Germinal center (tissue), 1 donor: ENCODE measurements at regions not wholly inside any gene's neighbourhood (a gene's known extent, or its start where the extent isn't known, plus 50 kb on each side); places are given as distances from the start of the nearest gene placed in this dataset.

ENCODE experiments used
- DNase-seq: peaks from one replicate; pipeline ENCODE4 v3.0.0; 2012; ENCODE audit warnings: mixed read lengths, low spot score

DNA sequence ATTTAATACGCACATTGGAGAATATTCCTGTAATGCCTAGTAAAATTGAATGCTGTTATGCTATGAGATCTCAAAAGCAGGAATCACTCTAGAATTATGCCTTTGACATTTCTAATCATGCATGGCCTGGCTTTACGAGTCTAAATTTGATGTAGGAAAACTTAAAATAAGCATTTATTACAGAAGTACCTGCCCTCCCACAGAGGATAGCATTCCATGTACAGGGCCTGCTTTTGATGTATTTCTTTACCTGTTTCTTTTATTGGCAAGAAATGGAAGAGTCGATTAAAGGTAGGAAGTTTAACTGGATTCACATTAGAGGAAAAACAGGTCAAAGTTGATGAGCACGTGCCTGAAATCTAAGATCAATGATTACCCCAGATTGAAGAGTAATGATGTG lies 219.5 kb downstream of the PCDH7 start:
- no peak for DNase-seq

DNA sequence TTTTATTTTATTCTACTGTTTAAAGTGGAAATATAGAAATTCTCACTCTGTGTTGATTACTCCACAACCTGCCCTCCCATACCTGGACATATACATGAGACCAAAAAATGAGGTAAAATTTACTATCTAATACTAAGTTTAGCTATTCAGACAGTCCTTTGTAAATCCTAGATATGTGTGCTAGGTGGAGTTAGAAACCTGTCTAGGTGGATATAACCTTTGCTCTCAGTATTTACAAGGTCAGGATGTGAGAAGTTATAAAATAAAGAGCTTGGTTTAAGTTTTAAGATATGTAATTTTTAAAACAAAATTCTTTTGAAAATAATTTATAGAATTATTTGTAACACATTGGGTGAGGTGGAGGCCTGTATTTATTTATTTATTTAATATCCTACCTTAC lies 221.5 kb downstream of the PCDH7 start:
- DNase-seq = no peak

DNA sequence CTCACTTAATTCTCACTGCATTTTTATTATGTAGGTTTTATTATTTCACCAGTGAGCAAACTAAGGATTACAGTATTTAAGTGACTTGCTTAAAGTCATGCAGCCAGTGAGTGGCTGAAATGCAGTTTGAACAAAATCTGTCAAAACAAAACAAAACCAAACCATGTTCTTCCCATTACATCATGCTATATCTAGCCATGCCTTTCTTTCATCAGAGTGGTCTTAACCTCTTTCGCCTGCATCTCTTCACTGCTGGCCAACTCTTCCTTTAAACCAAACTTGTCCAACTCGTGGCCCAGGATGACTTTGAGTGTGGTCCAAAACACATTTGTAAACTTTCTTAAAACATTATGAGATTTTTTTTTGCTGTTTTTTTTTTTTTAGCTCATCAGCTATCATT lies 223.2 kb downstream of the PCDH7 start:
- no peak for DNase-seq

DNA sequence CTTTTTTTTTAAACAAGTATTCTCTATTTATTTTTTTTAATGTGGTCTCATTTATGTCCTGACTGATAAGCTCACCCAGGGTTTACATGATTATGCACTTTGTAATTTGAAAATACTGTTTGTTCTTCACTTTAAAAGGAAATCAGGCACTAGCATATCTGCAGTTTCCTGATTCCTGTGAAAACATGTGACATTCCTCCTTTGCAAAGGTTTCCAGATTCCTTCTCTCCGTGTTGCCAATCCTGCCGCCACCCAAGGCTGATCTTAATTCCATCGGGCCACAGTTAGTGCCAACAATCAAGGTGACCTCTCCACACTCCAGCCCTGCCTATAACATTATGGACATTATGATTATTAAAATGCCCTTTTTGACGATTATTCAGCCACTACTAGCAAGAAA lies 225.4 kb downstream of the PCDH7 start:
- DNase-seq = no peak

DNA sequence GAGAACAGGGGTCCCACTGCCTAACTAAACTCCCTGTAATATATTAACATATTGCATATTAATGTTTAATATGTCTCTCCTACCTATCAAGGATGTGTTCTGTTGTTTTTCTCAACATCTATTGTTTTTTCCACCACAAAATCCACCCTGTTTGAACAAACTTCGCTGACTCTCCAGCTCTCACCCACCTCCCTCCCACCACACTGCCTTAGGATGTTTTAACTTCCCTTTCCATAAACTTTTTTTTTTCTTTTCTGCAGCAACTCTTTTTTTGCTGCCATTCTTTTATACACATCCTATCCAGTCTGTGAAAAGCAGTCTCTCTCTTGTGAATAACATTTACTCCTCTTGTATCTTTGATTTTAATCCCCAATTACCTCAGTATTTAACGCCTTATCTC lies 226.1 kb downstream of the PCDH7 start:
- no peak for DNase-seq

DNA sequence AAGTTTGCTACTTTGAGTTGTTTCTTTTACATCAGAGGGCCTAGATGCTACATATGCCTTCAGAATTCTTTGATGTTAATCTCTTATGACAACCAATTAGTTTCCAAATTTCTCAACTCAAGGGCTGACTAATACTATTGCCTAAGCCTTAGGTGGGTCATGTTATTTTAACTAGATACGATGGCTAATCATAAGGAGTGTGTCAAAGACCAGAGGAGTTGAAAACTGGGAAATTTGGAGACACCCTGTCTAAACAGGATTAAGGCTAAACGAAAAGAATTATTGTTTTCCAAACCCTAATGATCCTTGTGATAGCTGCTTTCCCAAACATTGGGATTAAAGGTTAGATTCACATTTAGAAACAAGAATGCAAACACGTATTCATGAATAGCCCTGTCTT lies 228.5 kb downstream of the PCDH7 start:
- DNase-seq = no peak

DNA sequence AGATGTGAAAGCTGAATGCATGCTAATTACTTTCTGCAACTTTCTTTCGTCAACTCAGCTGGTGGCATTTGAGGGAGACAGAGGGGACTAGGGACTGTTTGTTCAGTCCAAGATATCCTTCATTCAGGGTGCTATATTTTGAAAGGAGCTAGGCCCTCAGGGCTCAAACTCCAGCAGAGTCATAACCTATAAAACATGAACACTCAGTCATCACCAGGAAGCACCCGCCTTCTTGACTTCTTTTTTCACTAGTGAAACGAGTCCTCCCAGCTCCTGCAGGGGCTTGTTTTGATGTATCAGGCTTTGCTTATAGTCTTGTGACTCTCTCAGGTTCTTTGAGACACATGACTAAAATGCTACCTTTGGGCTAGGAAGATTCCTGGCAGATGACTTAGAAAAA lies 230.6 kb downstream of the PCDH7 start:
- DNase-seq = no peak

DNA sequence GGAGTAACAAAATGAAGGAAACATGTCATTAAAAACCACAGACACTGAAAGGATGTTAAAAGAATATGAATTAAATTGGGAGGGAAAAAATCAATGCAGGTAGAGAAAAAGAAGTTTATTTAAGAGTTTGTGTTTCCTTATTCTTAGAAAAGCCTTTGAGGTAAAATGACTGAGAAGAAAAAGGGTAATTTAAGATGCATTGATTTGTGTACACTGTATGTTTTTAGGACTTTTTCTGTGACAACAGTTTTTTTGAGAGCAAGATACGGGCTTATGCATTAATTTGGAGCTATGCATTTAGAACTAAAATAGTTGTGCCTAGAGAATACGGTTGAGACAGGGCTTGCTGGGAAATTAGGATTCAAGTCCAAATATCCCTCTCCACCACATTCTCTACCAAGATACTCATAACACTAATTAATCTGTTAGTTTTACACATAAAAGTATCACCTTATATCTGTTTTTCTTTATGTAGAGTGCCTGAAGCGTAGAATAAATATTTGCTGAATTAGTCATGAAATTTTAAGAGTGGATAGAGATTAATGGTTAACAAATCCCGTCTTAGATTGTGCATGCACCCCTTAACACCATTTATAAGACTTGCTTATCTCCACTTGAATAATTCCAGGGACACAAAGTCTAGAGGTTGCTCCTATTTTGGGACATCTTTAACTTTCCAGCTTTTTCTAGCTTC lies 232.5 kb downstream of the PCDH7 start:
- no peak for DNase-seq

DNA sequence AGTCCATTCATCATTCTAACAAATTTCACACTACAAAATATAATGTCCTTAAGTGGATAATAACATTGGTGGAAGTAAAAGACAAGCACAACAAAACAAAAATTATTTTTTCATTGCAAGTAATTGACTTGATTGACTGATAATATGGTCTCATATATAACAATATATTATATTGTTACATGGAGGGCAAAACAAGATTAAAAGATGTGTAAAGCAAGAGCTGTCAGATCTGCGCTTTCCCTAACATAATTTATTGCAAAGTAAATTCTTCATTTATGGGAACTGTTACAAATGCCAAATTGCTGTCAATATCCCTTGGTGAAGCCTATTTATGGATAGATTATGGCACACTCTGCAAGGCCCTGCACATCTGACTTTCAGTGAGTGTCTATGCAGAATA lies 233.6 kb downstream of the PCDH7 start:
- DNase-seq = no peak

DNA sequence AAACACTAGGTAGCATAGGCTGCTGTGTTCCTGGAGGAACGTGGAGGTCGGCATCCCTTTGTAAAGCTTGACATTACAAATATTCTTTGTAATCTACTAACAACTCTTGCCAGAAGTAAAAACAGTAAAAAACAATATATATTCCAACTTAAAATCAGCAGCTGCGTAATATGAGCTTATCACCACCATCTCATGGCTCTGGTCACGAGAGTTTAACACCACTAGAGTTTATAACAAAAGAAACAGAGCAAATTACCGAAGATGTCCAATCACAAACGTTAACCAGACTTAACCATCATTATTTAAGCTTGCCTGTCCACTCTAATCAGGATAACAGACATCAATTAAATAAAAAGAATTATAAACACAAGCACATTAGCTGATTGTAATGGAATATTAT lies 236.7 kb downstream of the PCDH7 start:
- no peak for DNase-seq

DNA sequence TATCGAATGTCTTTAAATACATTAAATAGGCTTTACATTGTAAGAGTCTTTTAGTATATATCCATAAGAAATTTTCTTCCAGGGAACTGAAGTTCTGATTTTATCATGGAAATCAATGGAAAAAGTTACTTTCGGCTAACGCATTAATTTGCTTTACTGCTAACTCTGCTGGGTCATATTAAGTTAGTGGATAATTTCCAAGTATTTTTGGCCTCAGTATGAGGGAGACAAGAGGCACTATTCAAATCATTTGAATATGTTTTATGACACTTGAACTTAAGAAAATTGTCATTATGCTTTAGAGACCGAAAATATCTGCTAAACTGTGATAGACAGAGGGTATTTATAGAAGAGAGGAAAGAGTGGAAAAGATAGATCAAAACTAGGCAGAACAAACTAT lies 237.5 kb downstream of the PCDH7 start:
- no peak for DNase-seq

DNA sequence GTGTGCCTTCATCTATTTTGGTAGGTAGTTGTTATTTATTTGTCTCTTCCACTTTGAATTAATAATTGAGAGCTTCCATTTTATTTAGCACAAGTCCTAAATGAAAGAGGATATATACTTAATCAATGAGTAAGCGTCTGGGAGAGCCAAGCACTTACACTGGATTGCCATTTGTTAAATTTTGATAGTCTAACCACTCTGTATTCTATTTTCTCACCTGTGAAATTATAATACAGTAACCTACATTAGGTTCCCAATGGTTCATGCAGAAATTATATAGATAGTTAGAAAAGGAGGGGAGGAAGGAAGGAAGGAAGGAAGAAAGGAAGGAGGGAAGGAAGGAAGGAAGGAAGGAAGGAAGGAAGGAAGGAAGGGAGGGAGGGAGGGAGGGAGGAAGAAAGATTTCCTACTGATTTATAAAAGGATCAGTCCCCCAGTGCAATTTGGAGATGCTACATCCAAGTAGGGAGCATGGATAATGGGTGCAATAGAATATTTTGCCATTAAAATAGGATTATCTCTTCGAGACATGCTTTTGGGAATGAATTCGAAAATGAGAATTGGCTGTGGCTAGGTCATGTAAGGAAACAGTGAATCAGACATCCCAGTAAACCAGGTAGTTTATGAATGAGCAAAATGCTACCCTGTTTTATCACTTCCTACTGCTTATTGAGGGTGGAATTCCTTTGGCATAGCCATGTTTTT lies 239.8 kb downstream of the PCDH7 start:
- DNase-seq = no peak

DNA sequence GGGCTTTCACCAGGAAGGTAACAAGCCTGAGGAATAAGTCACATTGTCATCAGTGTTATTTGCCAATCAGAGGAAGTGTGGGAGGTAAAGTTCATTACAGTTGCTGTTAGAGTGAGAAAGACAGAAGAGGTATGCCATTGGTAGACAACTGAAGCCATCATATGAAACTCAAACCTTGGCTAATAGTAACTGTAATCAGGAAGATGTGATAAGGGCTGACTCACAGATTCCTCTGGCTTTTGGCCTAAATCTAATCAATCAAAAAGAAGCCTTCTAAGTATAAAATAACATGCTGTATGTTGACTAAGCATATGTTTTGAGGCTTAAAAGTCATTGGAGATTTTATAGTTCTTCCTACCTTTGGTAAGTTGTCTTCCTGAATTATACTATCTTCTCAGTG lies 242.8 kb downstream of the PCDH7 start:
- DNase-seq = no peak

DNA sequence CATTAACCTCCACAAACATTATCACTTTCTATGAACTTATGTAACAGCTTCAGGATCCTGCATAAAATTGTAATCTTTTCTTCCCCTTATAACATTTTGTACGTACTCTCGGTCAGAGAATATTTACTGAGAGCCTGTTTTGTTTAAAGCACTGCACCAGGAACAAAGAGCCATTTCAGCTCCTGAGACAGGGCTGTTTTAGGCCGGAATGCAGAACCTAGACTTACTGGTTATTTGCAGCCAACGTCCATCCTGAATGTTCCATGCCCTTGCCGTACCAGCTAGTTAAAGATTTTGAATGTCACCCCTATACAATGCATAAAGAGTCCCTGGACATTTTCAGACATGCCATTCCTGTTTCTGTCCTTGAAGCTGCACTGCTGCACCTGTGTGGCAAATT lies 248.8 kb downstream of the PCDH7 start:
- DNase-seq = no peak

DNA sequence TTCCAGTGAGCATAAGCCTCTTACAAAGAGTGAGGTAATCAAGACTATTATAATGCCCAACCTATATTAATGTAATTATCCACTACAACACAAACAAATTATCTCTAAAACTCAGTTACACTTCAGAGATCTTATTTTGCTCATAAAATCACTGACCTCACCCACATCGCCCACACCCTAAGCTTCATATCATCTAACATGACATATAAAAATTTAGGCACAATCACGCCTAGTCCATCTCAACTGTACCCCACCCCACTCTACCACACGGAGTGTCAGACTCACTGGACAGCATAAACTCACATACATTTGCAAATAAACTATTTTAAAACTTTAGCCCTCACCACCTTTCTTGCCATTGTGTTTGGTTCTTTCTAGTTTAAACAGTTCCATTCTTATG lies 252.4 kb downstream of the PCDH7 start:
- DNase-seq = no peak

DNA sequence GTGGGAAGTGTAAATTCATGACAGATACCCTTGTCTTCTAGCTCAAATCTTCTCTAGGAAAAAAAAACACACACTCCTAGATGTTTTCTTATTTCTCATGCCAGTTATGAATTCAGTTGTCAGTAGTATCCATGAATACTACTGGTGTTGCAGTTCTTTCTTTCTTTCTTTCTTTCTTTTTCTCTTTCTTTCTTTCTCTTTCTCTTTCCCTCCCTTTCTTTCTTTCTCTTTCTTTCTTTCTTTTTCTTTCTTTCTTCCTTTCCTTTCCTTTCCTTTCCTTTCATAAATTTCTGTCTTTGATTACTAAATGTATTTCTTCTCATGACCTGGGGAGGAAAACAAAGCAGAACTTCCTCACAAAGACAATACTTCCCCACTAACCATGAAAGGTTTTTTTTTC lies 253.8 kb downstream of the PCDH7 start:
- no peak for DNase-seq

DNA sequence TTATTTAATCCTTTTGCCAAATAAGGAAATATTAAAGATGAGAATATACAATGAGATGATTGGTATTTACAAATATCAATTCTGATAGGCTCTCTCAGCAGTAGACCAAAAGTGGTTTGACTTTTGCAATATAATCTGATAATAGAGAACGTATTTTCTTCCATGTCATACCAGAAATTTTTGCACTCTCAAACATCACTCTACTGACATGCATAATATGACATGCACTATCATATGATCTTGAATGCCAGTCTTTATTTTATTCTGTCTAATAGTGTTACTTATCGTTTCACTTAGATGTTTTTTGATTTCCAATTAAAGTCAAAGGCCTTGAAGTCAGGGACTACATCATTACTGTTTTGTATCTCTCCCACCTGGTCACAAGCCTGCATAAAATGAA lies 259.2 kb downstream of the PCDH7 start:
- DNase-seq = no peak

DNA sequence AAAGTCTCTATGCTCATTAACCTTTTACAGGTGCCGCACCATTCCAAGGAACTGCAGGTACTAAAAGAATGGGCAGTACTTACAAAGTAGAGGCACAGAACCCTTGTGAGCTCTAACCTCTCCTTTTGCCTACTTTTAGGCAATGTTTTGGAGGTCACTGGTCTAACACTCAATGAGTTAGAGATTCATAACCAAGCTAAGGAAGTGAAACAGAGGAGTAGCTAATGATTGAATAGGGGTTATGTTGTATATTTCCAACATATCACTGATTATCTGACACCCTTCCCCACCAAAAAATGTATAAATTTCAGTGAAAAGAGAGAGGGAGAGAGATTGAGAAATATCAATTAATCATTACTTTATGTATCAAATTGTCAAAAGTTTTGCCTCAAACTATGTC lies 269.3 kb downstream of the PCDH7 start:
- DNase-seq = no peak

DNA sequence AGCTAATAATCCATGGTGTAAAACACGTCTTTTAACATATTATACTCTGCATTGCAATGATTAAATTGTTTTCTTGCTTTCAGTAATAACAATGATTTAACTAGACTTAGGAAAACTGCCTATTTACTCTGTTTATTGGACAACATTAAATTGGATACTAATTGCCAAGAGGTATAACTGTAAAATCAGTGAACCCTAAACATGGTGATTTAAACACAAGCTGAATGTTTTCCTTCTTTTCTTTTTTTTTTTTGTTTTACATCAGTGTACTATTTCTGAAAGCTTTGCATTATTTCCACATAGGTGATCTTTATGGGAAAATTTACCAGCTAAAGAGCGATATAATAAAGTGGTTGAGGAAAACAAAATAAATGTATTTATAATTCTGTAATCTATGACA lies 276.7 kb downstream of the PCDH7 start:
- DNase-seq = no peak

DNA sequence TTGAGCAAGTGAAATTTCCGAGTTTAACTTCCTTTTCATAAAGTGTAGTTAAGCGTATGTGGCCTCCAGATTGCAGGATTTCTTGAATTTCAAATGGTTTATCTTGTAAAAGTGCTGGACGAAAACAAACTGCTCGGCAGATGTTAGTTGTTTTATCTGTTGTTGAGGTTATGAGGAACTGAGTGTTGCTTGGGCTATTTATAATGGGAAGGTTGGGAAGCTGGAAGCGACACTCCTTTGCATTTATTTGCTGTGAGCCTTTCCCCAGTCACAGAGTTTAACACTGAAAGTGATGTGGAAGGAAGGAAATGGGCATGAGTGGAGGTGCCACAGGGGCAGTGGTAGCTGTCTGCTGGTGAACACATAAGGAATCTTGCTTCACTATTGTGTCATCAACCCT lies 284.9 kb downstream of the PCDH7 start:
- DNase-seq = no peak

DNA sequence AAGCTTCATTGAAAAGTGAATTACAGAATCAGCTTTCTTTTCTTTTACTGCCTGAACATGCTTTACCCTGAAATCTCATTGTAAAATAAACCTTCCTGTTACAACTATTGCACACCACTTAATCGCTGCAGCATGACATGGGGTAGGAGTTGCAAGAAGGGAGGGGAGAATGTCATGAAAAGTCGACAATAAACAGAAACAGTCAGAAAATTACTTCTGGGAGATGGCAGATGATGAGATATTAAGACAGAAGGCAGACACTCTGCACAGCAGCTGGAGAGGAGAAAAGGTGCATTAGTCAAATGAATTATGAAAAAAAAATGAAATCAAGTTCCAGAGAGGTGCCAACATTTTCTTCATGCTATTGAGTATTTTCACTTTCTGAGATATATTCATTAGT lies 287.7 kb downstream of the PCDH7 start:
- DNase-seq = no peak

DNA sequence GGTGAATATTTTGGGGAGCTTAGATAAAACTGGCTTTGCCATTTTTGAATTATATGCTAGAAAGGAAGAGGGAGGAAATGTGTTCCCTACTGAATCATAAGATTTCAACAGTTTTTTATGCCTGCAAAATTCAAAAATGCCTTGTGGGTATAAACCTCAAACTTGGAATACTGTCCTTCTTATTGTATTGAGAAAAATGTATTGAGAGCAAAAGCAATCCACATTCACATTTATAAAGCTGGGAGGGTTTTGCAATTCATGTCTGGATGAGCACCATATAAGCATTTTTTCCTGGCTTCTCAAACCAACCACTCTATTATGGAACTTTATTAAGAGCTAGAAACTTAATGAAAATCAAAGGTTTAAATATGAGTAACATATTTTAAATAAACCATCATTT lies 289.8 kb downstream of the PCDH7 start:
- DNase-seq = no peak

DNA sequence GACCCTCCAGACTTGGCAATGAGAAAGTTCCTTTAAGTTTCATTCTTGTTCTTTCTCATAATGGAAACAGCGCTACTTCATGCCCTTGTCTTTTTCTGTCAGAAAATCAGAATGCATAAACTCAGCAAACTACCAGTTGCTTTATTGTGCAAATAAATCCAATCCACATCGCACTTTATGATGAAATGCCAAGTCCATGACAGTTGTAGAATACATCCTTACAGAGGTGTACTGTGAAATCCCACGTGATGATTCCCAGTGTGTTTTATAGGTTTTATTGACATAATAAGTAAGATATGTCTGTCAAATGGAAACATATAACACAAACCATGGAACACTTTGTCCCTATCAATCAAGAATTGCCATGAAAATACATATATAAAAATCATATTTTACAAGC lies 295.0 kb downstream of the PCDH7 start:
- no peak for DNase-seq
